GM12891 (cell line): ENCODE measurements at regions not wholly inside any gene's neighbourhood (a gene's known extent, or its start where the extent isn't known, plus 50 kb on each side); places are given as distances from the start of the nearest gene placed in this dataset.

Source experiments
- POLR2A ChIP-seq: IDR thresholded peaks from 2 replicates; pipeline ENCODE4 v1.6.1; 2011; ENCODE audit warnings: low read depth, low read length, control low read depth
- POLR2AphosphoS5 ChIP-seq: IDR thresholded peaks from 2 replicates; pipeline ENCODE4 v1.6.1; 2011; ENCODE audit warnings: low read depth, low read length, control low read depth
- TAF1 ChIP-seq: IDR thresholded peaks from 2 replicates; pipeline ENCODE4 v1.6.1; 2011; ENCODE audit warnings: low read depth, low read length, control low read depth

DNA sequence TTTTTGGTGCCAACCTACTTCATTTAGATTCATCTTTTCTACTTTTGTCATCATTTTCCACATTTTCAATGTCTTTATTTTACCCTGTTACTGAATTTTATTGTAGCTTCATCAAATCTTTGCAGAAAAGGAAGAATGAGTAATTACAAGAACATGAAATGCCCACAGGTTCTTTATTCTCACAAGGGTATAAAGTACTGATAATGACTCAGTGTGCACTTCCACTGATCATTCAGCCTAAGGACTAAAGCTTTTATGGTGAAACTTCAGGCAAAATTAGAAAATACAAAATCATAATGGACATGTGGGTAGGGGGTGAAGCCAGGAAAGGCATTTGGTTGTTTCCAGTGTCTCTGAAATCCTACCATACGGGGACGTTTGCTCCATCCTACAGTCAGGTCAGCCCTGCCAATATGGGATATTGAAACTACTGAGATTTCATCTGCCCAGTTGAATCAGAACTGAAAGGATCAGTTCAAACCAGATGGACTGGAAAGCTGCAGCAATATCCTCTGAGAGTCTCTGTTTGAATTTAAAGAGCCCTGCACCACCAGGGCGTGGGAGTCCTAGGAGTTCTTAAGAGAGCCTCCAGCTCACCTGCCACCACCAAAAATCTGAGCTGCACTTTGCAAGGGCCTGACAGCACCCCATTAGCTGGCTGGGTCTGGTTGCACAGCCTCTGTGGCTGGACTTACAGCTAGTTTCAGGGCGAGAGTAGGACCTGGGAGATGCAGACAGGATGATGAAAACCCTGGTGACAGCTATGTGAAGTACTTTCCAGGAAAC lies 390.4 kb downstream of the CMPK2 start:
- TF ChIP-seq POLR2AphosphoS5 = no peak
- no peak for TF ChIP-seq POLR2A
- TF ChIP-seq TAF1 = no peak
